Renal cortical epithelial cell (primary cell): ENCODE measurements at regions not wholly inside any gene's neighbourhood (a gene's known extent, or its start where the extent isn't known, plus 50 kb on each side); places are given as distances from the start of the nearest gene placed in this dataset.

Source experiments
- DNase-seq: peaks from one replicate; pipeline ENCODE4 v3.0.0-alpha.2; 2011; ENCODE audit warnings: low read depth

DNA sequence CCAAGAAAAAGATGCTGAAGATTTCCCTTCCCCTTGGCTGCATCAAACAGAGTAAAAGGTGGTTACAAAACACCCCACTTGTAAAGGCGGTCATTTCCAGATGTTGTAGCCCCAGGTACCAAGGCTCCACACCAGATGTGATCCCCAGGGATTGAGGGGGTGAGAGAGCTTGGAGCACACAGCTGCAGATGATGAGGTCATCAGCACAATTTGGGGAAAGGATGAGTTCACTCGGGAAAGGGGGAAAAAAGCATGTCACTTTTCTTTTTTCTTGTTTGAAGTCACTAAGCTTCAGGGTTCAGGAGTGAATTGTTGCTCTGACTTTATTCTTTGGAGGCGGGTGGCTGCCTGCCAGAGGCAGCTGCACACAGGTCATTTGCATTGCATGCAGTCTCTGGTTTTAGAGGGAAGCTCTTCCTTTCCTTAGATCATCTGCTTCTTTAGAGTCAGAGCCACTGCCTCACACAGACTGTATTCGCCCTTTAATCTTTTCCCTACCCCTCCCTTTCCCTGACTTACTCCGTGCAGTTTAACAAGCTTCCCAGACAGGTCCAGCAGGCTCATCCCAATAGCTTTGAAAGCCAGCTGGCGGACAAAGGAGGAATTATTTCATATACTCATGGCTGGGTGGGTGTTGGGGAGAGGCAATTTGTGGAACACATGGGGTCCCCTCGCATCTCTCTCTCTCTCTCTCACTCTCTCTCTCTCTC, 409.3 kb upstream of the SLC24A2 start:
- no peak for DNase-seq

DNA sequence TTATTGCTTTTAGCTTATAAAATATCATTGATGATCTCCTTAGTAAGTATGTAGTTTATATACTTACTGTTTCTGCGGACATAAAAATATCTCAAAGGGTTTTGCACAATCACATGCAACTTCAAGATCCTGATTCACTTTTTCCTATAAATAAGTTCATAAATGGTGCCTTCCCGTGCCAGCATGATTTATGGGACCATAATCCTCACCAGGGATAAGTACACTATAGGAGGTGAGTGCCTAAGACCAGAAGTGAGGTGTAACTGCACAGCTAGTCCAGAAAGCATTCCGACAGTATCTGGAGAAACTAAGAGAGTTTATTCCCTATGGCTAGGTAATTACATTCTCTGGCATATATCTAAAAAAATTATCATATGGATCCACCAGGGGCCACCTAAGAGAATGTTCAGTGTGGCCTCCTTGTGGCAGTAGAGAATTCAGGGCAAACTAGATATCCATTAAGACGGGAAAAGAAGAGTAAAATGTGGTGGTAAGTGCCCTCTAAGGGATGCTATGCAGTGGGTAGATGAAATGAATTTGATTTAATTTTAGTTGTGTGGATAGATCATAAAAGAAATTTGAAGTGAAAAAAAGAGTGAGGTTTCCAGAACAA, 402.5 kb upstream of the SLC24A2 start:
- no peak for DNase-seq

DNA sequence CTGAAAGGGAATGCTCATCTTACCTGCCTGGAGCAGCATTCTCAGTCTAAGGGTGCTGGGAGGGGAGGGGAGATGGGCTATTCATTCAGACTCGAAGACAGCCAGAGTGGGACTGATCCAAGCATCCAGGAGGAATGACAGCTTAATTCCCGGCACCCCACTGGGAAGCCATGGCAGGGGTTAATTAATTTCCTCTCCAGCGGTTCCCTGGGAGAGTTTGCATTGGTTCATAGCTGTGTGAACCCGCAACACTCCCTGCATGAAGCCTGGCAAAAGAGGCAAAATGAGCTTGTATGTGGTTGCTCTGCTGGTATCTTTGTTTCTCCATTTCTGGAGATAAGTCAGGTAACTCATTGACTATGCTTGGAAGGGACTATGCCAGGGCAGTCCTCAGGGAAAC, 401.0 kb upstream of the SLC24A2 start:
- DNase-seq, result no peak

DNA sequence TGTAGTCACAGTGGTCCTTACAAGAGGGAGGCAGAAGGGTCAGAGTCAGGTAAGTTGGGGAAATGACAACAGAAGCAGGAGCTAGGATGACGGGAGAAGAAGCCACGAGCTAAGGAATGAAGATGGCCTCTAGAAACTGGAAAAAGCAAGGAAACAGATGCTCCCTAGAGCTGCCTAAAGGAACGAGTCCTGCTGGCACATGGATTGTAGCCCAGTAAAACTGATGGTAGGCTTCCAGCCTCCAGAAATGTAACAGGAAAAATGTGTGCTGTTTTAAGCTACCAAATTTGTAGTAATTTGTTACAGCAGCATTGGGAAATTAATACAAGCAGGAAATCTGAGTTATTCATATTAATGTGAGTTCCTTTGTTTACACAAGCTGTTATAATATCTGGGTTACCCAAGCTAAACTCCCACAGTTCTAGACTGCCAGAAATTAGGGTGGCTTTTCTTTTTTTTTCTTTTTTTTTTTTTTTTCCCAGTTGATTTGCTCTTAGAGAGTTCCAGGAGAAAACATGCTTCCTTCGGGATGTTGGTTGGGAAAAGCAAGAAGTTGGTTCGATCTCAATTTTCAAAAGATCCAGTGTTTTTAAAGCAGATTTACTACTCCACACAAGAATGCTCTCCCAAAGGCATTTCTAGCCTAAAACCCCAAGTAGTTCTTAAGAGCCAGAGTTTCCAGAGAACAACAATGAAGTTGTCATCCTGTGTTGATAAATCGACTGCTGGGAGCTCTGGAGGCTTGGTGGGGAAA, 400.0 kb upstream of the SLC24A2 start:
- DNase-seq, result no peak

DNA sequence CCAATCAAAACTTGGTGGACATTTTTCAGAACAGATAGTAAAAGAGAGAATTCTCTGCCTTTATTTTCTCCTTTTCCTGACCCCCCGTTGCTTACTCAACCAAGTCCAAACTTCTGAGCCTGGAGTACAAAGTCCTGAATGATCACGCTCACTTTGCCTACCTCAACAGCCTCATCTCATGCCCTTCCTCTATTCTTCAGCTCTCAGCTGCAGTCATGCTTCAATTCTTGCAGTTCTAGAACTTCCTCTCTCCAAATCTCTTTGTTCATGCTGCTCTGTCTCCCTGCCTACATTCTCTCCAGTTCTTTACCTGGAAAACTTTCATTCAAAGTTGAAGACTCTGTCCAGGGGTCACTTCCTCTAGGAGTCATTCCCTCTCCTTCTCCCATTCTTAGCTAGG, 398.5 kb upstream of the SLC24A2 start:
- peak; percentile 19 for DNase-seq

DNA sequence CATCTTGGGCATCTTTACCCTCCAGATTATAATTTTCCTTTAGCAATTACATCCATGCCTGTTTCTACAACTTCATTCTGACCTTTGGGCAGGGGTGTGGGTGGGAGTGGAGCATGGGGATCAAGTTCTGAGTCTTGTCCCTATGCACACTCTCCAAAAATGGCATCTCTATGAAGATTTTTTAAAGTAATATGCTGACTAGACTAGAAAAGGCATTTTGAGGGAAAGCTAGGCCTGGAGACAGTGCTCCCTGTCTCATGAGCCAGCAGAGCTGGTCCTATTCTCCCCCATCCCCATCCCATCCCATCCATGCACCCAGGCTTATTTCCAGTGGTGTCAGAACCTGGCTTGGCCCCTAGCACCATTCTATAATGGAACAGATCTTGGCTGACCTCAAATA, 398.0 kb upstream of the SLC24A2 start:
- DNase-seq, result no peak

DNA sequence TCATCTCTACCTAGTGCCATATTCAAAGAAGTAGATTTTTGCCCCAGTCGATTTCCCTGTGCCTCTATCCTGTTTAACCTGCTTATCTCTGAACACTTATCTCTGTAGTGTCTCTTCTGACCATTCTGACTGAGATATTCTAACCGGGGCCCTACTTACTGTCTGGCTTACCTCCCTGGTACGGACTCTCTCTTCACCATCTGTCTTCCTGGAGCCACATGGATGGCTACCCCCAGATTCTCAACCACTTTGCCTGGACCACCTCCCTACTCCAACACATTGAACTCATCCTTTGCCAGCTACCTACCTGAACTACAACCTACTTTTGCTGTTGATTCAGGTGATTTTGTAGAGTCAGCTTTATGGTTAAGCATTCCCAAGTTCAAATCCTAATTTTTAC, 397.4 kb upstream of the SLC24A2 start:
- no peak for DNase-seq

DNA sequence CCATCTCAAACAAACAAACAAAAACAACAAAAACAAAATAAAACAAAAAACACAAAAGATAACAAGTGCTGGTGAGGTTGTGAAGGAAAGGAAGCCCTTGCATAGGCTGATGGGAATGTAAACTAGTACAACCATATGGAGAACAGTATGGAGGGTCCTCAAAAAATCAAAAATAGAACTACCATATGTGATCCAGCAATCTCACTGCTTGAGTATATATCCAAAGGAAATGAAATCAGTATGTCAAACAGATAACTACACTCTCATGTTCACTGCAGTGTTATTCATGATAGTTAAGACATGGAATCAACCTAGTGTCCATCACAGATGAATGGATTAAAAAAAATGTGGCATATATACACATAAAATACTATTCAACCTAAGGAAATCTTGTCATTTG, 395.7 kb upstream of the SLC24A2 start:
- DNase-seq, result no peak

DNA sequence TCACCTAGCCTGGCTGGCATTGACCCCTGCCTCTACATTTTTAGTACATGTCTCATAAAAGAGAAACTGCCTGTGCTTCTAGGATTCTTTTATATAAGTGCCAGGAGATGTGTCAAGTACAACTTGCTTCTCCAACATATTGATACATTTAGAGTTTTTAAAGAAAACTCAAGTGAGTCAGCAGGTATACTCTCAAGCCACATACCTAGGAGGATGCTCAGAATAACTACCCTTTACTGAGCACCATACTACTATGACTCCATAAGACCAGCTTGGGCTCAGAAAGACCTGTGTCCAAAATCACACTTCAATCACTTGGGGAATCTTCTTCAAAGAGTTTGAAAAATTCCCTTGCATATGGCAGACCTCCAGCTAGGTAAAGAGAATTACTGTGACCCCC, 389.8 kb upstream of the SLC24A2 start:
- DNase-seq, result no peak

DNA sequence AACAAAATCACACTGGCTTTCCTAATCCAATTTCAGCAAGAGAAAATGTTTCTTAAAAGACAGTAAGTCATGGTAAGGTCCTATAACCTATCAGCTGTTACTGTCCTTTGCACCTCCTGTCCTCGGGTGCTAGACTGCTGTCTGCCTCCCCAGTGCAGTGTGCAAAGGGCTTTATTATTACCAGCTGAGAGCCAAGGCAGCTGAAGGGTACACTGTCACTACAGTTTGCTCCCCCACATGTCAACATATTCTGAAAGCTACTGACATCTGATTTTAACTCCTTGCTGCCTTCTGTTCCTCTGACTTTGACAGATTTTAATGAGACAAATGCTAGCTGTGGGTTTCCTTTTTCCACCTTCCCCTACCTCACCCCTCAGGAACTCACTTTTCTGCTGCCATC, 389.4 kb upstream of the SLC24A2 start:
- no peak for DNase-seq

DNA sequence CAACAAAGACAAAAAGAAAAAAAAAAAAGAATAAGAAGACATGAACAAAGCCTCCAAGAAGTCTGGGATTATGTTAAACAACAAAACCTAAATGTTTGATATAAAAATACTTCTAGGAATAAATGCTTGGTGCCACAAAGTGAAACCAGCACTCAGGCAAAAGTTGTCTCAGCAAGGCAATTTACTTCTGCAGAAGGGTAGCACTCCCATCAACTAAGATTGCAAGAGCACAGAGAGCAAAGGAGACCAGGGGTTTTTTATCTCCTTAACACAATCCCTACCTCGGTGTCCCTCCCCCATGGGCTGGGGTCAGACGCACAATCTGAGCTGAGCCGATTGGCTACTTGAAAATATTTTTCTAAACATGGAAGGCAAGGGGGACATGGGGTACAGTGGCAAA, 381.3 kb upstream of the SLC24A2 start:
- no peak for DNase-seq

DNA sequence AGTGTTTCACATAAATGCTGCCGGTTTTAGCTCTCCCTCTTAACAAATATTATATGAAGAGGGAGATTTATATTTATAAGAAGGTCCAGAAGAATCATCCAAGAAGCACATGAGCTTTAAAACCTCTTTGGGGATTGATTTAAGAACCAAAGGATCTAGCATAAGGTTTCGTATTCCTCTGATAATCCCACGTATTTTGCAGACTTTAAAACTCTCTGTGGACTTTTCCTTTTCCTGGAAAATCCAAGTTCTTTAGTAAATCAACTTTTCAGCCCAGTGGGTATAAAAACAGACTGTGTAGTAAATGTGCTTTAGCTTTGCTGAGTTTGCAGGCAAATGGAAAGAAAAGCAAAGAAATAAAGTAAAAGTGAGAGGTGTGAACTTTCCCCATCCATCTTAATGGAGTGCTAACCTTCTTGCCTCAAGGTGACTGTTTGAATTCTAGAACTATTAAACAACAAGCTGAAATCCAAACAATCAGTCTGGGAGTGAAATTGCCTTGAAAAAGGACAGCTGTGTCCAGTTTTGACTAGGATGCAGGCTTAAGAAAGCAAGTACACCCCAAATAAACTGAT, 363.4 kb upstream of the SLC24A2 start:
- DNase-seq, result no peak

DNA sequence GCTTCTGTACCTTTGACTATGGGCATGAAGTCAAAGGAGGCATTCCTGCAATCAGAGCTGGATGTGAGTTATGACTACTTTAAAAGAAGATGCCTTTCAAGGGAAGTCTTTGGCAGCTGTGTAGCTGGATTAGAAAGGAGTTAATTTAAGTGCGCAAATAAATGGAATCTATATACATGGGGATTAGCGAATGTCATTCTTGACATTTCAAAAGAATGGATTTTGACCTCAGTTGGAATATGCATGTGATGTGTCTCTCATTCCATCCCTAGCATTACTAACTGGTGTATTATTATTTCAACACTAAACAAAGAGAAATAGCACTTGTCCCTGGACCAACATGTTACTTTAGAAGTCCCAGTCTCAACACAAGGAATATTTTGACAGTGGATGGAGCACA, 359.6 kb upstream of the SLC24A2 start:
- no peak for DNase-seq

DNA sequence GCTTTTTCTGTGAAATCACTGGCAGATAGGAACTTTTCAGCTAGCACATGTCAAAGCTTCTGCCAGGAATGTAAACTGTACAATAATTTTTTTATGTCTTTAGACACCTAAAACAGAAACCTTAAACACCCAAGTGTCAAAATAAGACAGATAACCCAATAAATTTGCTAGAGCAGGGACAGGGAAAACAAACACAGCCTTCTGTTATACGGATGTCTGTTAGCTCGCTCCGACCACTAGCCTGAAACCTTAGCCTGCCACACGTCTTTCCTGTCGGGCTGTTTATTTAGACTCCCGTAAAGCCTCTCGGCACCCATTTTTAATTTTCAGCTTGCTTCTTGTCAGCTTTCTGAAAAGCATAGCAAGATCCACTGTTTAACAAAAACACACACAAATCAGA, 355.4 kb upstream of the SLC24A2 start:
- peak; percentile 4 for DNase-seq

DNA sequence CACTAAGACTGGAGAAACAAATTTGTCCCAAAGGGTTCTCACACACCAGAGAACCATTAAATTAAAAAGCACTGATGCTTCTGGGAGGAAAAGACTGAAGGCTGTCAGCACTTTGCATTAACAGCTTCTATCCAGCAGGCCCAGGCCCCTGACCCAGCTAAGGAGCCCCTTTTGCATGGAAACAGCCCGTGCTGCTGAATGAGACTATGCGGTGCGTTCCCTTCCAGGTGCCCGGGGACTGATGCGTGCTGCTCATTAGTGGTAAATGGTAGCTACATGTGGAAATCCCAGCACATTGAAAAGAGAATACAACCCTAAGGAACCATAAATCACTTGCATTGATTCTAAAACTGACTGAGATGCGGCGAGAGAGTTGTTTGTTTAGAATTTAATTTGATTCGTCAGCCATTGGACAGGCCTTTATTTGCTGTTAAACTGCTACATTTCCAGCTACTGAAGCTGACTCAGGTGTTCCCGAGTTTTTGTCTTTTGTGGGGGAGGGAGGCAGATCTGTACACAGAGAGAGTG, 351.0 kb upstream of the SLC24A2 start:
- no peak for DNase-seq

DNA sequence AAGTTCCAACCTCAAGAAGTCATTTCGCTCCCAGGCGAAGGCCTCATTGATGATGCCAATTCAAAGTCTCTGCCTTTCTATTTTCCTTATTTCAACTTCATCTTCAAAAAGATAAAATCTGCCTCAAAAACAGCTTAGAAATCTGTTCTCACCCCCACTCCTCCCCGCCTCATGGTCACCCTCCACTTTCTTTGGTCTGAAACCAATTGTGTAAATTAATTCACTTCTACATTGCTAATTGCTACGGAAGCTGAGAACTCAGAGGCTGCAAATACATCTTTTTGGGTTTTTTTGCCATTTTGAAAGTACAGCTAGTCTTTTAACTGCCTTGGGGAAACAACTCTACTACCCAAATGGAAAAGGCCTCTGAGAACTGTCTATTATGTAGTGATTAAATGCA, 350.0 kb upstream of the SLC24A2 start:
- DNase-seq, result no peak

DNA sequence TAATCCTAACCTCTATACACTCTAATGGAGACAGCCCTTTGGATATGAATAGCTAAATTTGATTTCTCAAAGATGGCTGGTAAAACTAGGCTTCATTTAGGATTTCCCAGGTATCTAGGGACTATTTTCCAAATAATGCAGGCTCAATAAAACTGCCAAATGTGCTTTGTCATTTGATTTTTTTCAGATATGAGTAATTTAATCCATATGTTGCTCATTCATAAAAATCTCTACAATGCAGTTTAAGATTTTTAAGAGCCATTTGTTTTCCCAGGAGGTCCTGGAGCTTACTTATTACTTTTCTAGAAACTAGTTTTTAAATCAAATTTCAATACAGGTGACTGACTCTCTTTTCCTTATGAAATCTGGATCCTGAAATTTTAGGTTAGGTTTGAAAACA, 349.3 kb upstream of the SLC24A2 start:
- no peak for DNase-seq

DNA sequence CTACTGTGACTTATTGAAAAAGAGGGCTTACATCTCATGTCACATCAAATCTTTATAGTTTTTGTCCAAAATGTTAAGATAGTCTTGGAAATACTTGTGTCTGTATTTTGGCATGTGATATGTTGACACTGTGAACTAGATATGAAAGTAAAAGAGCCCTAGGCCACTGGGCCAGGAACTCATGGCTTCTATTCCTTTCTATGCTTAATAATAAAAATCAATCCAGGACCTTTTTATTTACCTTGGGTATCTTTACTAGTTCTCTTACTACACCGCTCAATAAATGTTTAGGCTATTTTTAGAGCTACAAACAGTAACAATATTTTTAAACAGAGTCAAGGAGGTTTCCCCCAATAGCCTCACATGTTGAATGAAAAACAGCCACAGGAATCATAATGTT, 348.6 kb upstream of the SLC24A2 start:
- DNase-seq, result no peak

DNA sequence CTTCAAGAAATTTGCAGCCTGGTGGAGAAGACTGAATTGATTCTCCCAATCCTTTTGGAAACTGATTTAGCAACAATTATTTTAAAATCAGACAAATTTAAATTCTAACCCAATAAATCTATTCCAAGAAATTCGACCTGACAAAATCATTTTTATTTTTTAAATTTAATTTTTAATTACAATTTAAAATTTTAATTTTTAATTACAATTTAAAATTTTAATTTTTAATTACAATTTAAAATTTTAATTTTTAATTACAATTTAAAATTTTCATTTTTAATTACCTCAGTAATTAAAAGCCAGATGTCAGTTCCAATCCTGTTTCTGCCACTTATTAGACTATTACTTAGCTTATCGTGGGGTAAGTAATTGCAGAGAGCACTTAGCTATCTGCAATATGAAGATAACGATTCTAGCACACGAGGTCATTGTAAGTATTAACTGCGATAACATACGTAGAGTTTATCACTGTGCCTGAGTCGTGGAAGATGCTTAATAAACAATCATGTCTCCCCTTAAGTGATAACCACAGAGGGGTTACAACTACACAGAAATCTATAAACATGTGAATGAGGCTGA, 346.4 kb upstream of the SLC24A2 start:
- no peak for DNase-seq

DNA sequence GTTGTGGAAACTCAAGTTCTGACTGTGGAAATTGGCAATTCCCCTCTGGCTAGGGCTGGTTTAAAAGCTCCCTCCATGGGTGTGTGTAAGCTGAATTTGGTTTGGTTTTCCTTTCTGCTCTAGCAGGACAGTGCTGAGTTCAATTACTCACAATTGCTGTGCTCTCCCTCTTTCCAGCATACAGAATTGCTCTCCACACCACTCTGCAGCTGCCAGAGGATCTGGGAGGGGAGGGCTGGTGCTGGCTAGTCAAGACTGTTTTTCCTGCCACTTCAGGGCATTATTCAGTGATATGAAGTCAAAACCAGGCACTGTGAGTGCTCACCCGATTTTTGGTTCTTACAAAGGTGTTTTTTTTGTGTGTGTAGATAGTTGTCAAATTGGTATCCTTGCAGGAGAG, 336.9 kb upstream of the SLC24A2 start:
- DNase-seq, result no peak

DNA sequence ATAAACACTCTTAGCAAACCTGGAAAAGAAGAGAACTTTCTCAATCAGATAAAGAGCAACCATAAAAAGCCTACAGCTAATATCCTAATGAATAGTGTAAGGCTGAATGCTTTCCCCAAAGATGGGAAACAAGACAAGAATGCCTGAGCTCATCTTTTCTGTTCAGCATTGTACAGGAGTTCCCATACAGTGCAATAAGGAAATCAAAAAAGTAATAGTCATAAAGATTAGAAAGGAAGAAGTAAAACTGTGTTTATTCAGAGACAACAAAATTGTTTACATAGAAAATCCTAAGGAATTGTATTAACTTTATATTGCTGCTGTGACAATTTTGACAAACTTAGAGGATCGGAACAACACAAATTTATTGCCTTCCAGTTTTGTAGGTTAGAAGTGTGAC, 330.7 kb upstream of the SLC24A2 start:
- no peak for DNase-seq

DNA sequence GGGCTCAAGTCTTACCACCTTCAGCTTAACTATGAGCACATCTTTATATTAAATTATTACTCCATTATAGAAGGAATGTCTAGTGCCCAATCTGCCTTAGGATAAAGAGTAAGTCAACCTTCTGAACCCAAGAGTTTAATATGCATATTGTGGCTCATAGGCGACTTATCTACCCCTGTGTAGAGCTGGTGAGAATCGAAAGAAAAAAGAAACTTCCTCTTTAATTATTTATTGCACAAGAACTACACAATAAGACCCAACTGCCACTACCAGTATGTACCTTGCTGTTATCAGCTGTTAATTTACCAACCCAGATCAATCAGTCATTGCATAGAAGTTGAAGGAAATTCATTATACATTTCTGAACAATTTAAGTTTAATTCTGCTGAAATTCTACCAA, 329.1 kb upstream of the SLC24A2 start:
- no peak for DNase-seq
